T-cell (primary cell): ENCODE measurements at regions not wholly inside any gene's neighbourhood (a gene's known extent, or its start where the extent isn't known, plus 50 kb on each side); places are given as distances from the start of the nearest gene placed in this dataset.

Source experiments
- ATAC-seq, 4 experiments: fragments of 200-7000 bp in 3 of 4; fragments of 150-1000 bp in 1 of 4; cut with Tn5 transposase; replicated peaks in 1 of 4; 1 replicate in 3 of 4; 2 replicates in 1 of 4; pipeline ENCODE4 v1.10.0; 2021; ENCODE audit warnings: moderate library complexity in 3 of 4, mild to moderate bottlenecking in 2 of 4, moderate number of reproducible peaks in 1 of 4
- CTCF ChIA-PET, 2 donors: fragments of 300-600 bp; sonication (Branson Sonifier 250); formaldehyde crosslinking; loops; one replicate each; lab custom pipeline; 2022; ENCODE audit warnings: antibody characterized with exemption in 2 of 2; lab: Charles Lee
- POLR2A ChIA-PET, 2 donors: fragments of 300-600 bp; sonication (Branson Sonifier 250); formaldehyde crosslinking; loops; one replicate each; lab custom pipeline; 2022; ENCODE audit warnings: antibody characterized with exemption in 2 of 2; lab: Charles Lee
- DNase-seq, 35 experiments: peaks; one replicate each; pipeline versions ENCODE4 v3.0.0 to v3.0.0-alpha.2; 2013 to 2023
- H3K27ac ChIP-seq: one replicate; pipeline ENCODE4 v1.5.1; 2013; ENCODE audit warnings: low read length
- H3K27me3 ChIP-seq, 2 experiments: replicated peaks in 1 of 2; 1 replicate in 1 of 2; 2 replicates in 1 of 2; pipeline versions ENCODE4 v1.6.1 to v1.7.0; 2013; ENCODE audit warnings: low read length in 1 of 2, mixed read lengths in 1 of 2; ENCODE audit not compliant: control insufficient read depth in 2 of 2, insufficient read depth in 2 of 2; ENCODE audit errors: extremely low read depth in 1 of 2
- H3K36me3 ChIP-seq, 2 donors: 1 replicate in 1 of 2; 2 replicates in 1 of 2; pipeline versions ENCODE4 v1.6.1 to v1.7.0; 2013; ENCODE audit warnings: low read length in 1 of 2; ENCODE audit not compliant: control insufficient read depth in 2 of 2, insufficient read depth in 1 of 2; ENCODE audit errors: extremely low read depth in 1 of 2
- H3K4me1 ChIP-seq, 2 experiments: 1 replicate in 1 of 2; 2 replicates in 1 of 2; pipeline versions ENCODE4 v1.6.1 to v1.7.0; 2013; ENCODE audit warnings: low read length in 2 of 2, mixed read lengths in 1 of 2; ENCODE audit not compliant: insufficient read depth in 2 of 2, control insufficient read depth in 1 of 2; ENCODE audit errors: extremely low read depth in 1 of 2
- H3K4me3 ChIP-seq, 2 donors: 1 replicate in 1 of 2; 2 replicates in 1 of 2; pipeline versions ENCODE4 v1.5.1 to v1.7.0; 2013; ENCODE audit warnings: mild to moderate bottlenecking in 2 of 2, low read length in 1 of 2, moderate library complexity in 1 of 2; ENCODE audit not compliant: control insufficient read depth in 1 of 2; ENCODE audit errors: extremely low read depth in 1 of 2
- H3K9me3 ChIP-seq: 2 replicates; pipeline ENCODE4 v1.7.0; 2013
- H3K27ac Mint-ChIP-seq, 2 donors: one replicate each; pipeline ENCODE4 v1.8.0; 2020 to 2021; ENCODE audit warnings: mild to moderate bottlenecking in 2 of 2, mixed read lengths in 2 of 2
- H3K27me3 Mint-ChIP-seq, 2 donors: one replicate each; pipeline ENCODE4 v1.8.0; 2021 to 2022; ENCODE audit warnings: mixed read lengths in 2 of 2
- H3K36me3 Mint-ChIP-seq: one replicate; pipeline ENCODE4 v1.8.0; 2021; ENCODE audit warnings: mixed read lengths
- H3K4me1 Mint-ChIP-seq, 3 donors: one replicate each; pipeline ENCODE4 v1.8.0; 2020 to 2022; ENCODE audit warnings: mixed read lengths in 3 of 3, mild to moderate bottlenecking in 1 of 3
- H3K4me3 Mint-ChIP-seq, 3 donors: one replicate each; pipeline ENCODE4 v1.8.0; 2020 to 2022; ENCODE audit warnings: mild to moderate bottlenecking in 3 of 3, mixed read lengths in 3 of 3, moderate library complexity in 3 of 3
- H3K9me3 Mint-ChIP-seq, 3 donors: one replicate each; pipeline ENCODE4 v1.8.0; 2020 to 2022; ENCODE audit warnings: mixed read lengths in 3 of 3
- WGBS: methylation state at CpG from one replicate; pipeline ENCODE4 v1.1.5; 2013; ENCODE audit warnings: missing lambda C conversion rate; ENCODE audit not compliant: insufficient coverage; 5-methylcytosine and 5-hydroxymethylcytosine counted together

GRCh38 chr6:148059869-148060268, 282.8 kb upstream of the SASH1 start:
- H3K27ac ChIP-seq: no peak overlapping the region
- H3K4me3 Mint-ChIP-seq: no peak overlapping the region
- no peaks in the 10 kb centered on the region for H3K27me3 ChIP-seq
- no peaks in the 10 kb centered on the region for H3K36me3 Mint-ChIP-seq
- H3K27me3 Mint-ChIP-seq: peaks cover 0 to 2% of the 10 kb centered on the region in 2 donors
- DNase-seq (no peak), ATAC-seq (no peak)
- WGBS: 60% methylated on average over 1 of the region's 1 CpG
- ChIA-PET POLR2A (no interaction called here), CTCF (no interaction called here)
- no peaks in the 10 kb centered on the region for H3K4me1 Mint-ChIP-seq
- H3K9me3 ChIP-seq: no peaks in the 10 kb centered on the region
- no peaks in the 10 kb centered on the region for H3K36me3 ChIP-seq
- no peak overlapping the region for H3K4me3 ChIP-seq
- peaks cover 10 to 22% (median 19%) of the 10 kb centered on the region in 3 donors for H3K9me3 Mint-ChIP-seq
- no peaks in the 10 kb centered on the region for H3K4me1 ChIP-seq
- H3K27ac Mint-ChIP-seq: no peak overlapping the region

DNA sequence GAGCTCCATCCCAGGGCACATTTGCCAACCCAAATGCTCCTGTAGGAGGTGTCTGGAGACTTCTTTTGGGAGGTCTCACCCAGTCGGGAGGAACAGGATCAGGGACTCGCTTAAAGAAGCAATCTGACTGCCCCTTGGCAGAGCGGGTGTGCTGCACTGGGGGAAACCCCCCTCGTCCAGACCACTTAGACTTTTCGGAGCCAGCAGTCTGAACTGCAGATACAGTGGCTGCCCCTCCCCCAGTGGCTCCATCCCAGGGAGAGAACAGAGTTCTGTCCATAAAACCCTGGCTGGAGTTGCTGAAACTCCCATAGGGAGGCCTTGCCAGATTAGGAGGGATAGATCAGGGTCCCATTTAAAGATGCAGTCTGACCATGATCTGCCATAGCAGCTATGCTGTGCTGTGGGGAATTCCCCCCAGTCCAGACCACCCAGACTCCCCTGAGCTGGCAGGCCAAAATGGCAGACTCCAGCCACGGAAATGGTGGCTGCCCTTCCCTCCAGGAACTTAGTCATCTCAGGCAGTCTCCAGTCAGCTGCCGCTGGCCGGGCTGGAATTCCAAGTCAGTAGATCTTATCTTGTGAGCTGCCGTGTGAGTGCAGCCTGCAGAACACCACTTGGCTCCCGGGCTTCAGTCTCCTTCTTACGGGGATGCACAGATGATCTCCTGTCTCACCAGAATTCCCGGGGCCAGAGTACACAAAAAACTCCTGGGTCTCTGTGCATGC, 278.1 kb upstream of the SASH1 start:
- ChIA-PET CTCF (no interaction called here), POLR2A (no interaction called here)
- H3K36me3 Mint-ChIP-seq: no peaks in the 10 kb centered on the region
- H3K4me1 Mint-ChIP-seq: no peaks in the 10 kb centered on the region
- Histone ChIP-seq H3K36me3 (no peaks in the 10 kb centered on the region), H3K27me3 (no peaks in the 10 kb centered on the region), H3K4me3 (no peak overlapping the region), H3K27ac (no peak overlapping the region), H3K9me3 (no peaks in the 10 kb centered on the region), H3K4me1 (no peaks in the 10 kb centered on the region)
- peaks cover 7 to 23% (median 10%) of the 10 kb centered on the region in 3 donors for H3K9me3 Mint-ChIP-seq
- ATAC-seq: no peak
- WGBS: 90% methylated on average over 7 of the region's 12 CpGs
- no peak overlapping the region for H3K27ac Mint-ChIP-seq
- no peaks in the 10 kb centered on the region for H3K27me3 Mint-ChIP-seq
- H3K4me3 Mint-ChIP-seq: no peak overlapping the region
- DNase-seq: no peak

DNA sequence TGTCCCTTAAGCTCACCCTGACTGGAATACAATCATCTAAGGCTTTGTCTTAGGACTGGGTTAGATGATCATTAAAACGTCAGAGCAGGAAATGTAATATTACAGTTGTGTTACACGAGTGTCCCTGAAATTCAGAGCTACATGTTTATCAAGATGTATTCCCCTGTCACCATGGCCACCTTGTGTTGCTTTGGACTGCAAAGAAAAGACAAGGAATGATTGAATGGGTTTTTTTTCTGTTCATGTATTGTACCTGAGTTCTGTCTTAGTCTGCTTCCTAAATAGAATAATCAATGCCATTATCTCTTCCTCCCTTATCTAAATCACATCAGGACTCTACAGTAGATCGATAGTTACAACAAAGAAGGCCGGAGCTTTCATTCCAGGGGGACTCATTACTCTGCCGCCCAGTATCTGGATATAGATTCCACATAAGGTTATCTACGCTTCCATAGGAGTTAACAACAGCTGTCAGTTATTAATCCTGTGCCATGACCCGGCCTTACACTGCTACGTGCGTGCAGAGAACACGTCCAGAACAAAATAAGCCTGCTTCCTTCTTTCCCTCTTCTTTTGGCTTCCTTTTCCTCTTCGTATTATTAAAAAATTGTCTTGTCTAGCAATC, 274.1 kb upstream of the SASH1 start:
- no peak overlapping the region for H3K4me3 ChIP-seq
- no peak for DNase-seq
- H3K9me3 ChIP-seq: no peaks in the 10 kb centered on the region
- Mint-ChIP-seq H3K4me3 (no peak overlapping the region), H3K27me3 (no peaks in the 10 kb centered on the region), H3K4me1 (no peaks in the 10 kb centered on the region), H3K36me3 (no peaks in the 10 kb centered on the region), H3K9me3 (peaks cover 0 to 9% (median 6%) of the 10 kb centered on the region in 3 donors), H3K27ac (no peak overlapping the region)
- no peaks in the 10 kb centered on the region for H3K4me1 ChIP-seq
- POLR2A ChIA-PET: no interaction called here
- no peak overlapping the region for H3K27ac ChIP-seq
- WGBS: 83% methylated on average over 10 of the region's 11 CpGs
- no peak for ATAC-seq
- H3K27me3 ChIP-seq: no peaks in the 10 kb centered on the region
- CTCF ChIA-PET: no interaction called here
- no peaks in the 10 kb centered on the region for H3K36me3 ChIP-seq

DNA sequence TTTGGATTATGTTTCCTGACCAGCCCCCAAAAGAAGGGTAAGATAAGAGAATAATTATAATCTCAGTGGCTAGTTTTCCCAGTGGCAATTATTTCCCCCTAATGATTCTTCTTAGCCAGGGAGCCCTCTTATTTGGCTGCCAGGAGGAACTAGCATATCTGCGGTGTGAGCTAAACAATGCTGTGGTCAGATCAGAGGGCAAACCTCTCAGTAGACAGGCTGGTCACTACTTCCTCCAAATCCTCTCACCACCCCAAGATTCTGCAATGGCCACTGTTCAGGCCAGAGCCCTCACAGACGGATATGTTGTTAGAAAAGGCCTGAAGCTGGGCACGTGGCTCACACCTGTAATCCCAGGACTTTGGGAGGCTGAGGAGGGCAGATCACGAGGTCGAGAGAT, 273.4 kb upstream of the SASH1 start:
- H3K27ac ChIP-seq: no peak overlapping the region
- 100% methylated on average over 1 of the region's 5 CpGs for WGBS
- H3K9me3 Mint-ChIP-seq: peaks cover 0 to 6% (median 5%) of the 10 kb centered on the region in 3 donors
- no peaks in the 10 kb centered on the region for H3K9me3 ChIP-seq
- no peak overlapping the region for H3K4me3 ChIP-seq
- H3K27me3 ChIP-seq: no peaks in the 10 kb centered on the region
- no peaks in the 10 kb centered on the region for H3K36me3 ChIP-seq
- no peak overlapping the region for H3K27ac Mint-ChIP-seq
- ATAC-seq (no peak), DNase-seq (no peak)
- no peaks in the 10 kb centered on the region for H3K4me1 Mint-ChIP-seq
- H3K4me3 Mint-ChIP-seq: no peak overlapping the region
- H3K27me3 Mint-ChIP-seq: peaks cover 0 to 1% of the 10 kb centered on the region in 2 donors
- no peaks in the 10 kb centered on the region for H3K36me3 Mint-ChIP-seq
- ChIA-PET CTCF (no interaction called here), POLR2A (no interaction called here)
- no peaks in the 10 kb centered on the region for H3K4me1 ChIP-seq

GRCh38 chr6:148074291-148074690, 268.3 kb upstream of the SASH1 start:
- Histone ChIP-seq H3K4me1 (no peaks in the 10 kb centered on the region), H3K36me3 (no peaks in the 10 kb centered on the region), H3K4me3 (no peak overlapping the region), H3K27me3 (no peaks in the 10 kb centered on the region), H3K27ac (no peak overlapping the region), H3K9me3 (no peaks in the 10 kb centered on the region)
- no peak overlapping the region for H3K27ac Mint-ChIP-seq
- CTCF ChIA-PET: interaction anchor here in 1 of 2 donors (0.5 kb wide), 1 partner anchor 694 kb away, joined by 4 read pairs; no protein-coding TSS in a partner anchor
- peaks cover 4 to 12% of the 10 kb centered on the region in 2 donors for H3K27me3 Mint-ChIP-seq
- H3K9me3 Mint-ChIP-seq: peaks cover 0 to 10% (median 7%) of the 10 kb centered on the region in 3 donors
- POLR2A ChIA-PET: no interaction called here
- H3K4me3 Mint-ChIP-seq: no peak overlapping the region
- ATAC-seq (no peak), DNase-seq (no peak)
- 72% methylated on average over 2 of the region's 6 CpGs for WGBS
- H3K4me1 Mint-ChIP-seq: no peaks in the 10 kb centered on the region
- no peaks in the 10 kb centered on the region for H3K36me3 Mint-ChIP-seq

DNA sequence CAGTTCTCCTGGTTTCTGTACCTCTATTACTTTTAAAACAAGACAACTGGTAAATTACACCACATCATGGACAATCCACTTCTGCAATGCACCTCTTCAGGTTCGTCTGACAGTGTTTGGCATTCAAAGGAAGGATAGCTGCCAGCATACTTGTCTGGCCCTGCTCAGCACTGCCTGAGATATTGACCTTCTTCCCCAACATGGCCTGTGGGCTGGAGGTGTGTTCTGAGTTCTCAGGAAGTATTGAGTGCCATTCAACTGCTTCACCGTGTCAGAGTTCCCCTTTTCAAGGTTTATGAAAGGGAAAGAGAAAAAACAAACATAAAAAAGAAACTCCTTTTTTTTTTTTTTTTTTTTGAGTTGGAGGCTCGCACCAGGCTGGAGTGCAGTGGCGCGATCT, 267.9 kb upstream of the SASH1 start:
- DNase-seq (no peak), ATAC-seq (no peak)
- Mint-ChIP-seq H3K27ac (no peak overlapping the region), H3K9me3 (peaks cover 0 to 10% (median 7%) of the 10 kb centered on the region in 3 donors), H3K36me3 (no peaks in the 10 kb centered on the region), H3K4me3 (no peak overlapping the region), H3K4me1 (no peaks in the 10 kb centered on the region), H3K27me3 (peaks cover 7 to 12% of the 10 kb centered on the region in 2 donors)
- Histone ChIP-seq H3K4me1 (no peaks in the 10 kb centered on the region), H3K27ac (no peak overlapping the region), H3K27me3 (peaks cover 0 to 2% of the 10 kb centered on the region in 2 experiments), H3K9me3 (no peaks in the 10 kb centered on the region), H3K4me3 (no peak overlapping the region), H3K36me3 (no peaks in the 10 kb centered on the region)
- ChIA-PET CTCF (interaction anchor here in 1 of 2 donors (0.5 kb wide), 1 partner anchor 694 kb away, joined by 4 read pairs; no protein-coding TSS in a partner anchor), POLR2A (no interaction called here)
- 0% methylated on average over 1 of the region's 5 CpGs for WGBS
